Tibial nerve (tissue), 4 donors: ENCODE measurements at regions not wholly inside any gene's neighbourhood (a gene's known extent, or its start where the extent isn't known, plus 50 kb on each side); places are given as distances from the start of the nearest gene placed in this dataset.

Experiments used
- EP300 ChIP-seq, 2 donors: sonication (generic); formaldehyde crosslinking; IDR thresholded peaks; one replicate each; pipeline ENCODE4 v1.6.1; 2017; ENCODE audit warnings: antibody characterized with exemption in 2 of 2, mild to moderate bottlenecking in 1 of 2
- POLR2A ChIP-seq, 2 donors: fragments of 450-650 bp; IDR thresholded peaks; one replicate each; pipeline ENCODE4 v1.6.1; 2017; ENCODE audit warnings: antibody characterized with exemption in 2 of 2, mild to moderate bottlenecking in 2 of 2, moderate library complexity in 2 of 2
- TF ChIP-seq, protein P1 (sequence below), 5 experiments: fragments of 200-600 bp in 3 of 5; fragments of 450-650 bp in 2 of 5; sonication (generic) in 3 of 5; IDR thresholded peaks; one replicate each; pipeline ENCODE4 v1.5.1; 2016 to 2019; ENCODE audit warnings: antibody characterized with exemption in 5 of 5, mild to moderate bottlenecking in 3 of 5, moderate library complexity in 2 of 5

DNA sequence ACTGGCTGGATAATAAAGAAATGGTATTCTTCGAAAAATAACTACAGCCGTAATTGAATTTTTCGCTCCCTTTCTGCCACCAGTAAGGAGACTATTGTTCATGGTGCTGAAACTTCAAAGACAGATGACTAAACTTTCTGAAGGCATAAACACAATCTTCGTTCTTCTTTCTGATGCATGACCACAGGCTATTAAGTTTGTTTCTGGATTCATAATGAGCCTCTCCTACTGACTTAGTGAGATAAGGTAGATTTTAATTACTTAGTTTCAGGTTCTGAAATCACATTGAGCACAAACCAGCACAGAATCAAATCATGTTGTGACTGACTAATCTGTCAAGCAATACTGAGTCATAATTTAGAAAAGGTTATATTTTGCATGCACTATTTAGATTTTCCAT, 441.8 kb upstream of the CCNG1 start:
- TF ChIP-seq, protein P1, sequence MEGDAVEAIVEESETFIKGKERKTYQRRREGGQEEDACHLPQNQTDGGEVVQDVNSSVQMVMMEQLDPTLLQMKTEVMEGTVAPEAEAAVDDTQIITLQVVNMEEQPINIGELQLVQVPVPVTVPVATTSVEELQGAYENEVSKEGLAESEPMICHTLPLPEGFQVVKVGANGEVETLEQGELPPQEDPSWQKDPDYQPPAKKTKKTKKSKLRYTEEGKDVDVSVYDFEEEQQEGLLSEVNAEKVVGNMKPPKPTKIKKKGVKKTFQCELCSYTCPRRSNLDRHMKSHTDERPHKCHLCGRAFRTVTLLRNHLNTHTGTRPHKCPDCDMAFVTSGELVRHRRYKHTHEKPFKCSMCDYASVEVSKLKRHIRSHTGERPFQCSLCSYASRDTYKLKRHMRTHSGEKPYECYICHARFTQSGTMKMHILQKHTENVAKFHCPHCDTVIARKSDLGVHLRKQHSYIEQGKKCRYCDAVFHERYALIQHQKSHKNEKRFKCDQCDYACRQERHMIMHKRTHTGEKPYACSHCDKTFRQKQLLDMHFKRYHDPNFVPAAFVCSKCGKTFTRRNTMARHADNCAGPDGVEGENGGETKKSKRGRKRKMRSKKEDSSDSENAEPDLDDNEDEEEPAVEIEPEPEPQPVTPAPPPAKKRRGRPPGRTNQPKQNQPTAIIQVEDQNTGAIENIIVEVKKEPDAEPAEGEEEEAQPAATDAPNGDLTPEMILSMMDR (IDR thresholded peaks at IDR 0.05): no peak
- TF ChIP-seq POLR2A (IDR thresholded peaks at IDR 0.05) (no peak), EP300 (IDR thresholded peaks at IDR 0.05) (no peak)
